Uterus (tissue), 3 donors: ENCODE measurements at regions not wholly inside any gene's neighbourhood (a gene's known extent, or its start where the extent isn't known, plus 50 kb on each side); places are given as distances from the start of the nearest gene placed in this dataset.
"Not testable (repeated sequence)": the region's sequence is repeated elsewhere in the genome, so short reads cannot be mapped to it uniquely, and the experiment has no call there.

ENCODE experiments used
- DNase-seq, 2 donors: peaks; one replicate each; pipeline ENCODE4 v3.0.0-alpha.2; 2019 to 2020
- H3K27ac ChIP-seq, 2 donors: fragments of 200-600 bp; sonication (generic); 1 replicate in 1 of 2; 2 replicates in 1 of 2; pipeline ENCODE4 v1.5.1; 2016 to 2018
- H3K27me3 ChIP-seq, 2 donors: fragments of 200-600 bp; sonication (generic); one replicate each; pipeline ENCODE4 v1.5.1; 2018 to 2019; ENCODE audit warnings: control low read depth in 1 of 2
- H3K36me3 ChIP-seq, 2 donors: fragments of 200-600 bp; sonication (generic); one replicate each; pipeline ENCODE4 v1.5.1; 2019; ENCODE audit warnings: control low read depth in 1 of 2
- H3K4me1 ChIP-seq, 2 donors: fragments of 200-600 bp; sonication (generic); one replicate each; pipeline ENCODE4 v1.5.1; 2018 to 2019; ENCODE audit warnings: control low read depth in 1 of 2
- H3K4me3 ChIP-seq, 2 donors: fragments of 200-600 bp; sonication (generic); 1 replicate in 1 of 2; 2 replicates in 1 of 2; pipeline ENCODE4 v1.5.1; 2018 to 2019; ENCODE audit warnings: mild to moderate bottlenecking in 1 of 2
- H3K9me3 ChIP-seq, 2 donors: fragments of 200-600 bp; sonication (generic); one replicate each; pipeline ENCODE4 v1.5.1; 2019; ENCODE audit warnings: control low read depth in 1 of 2
- CTCF ChIP-seq, 4 experiments: fragments of 200-600 bp in 2 of 4; fragments of 450-650 bp in 2 of 4; sonication (generic) in 2 of 4; IDR thresholded peaks; one replicate each; pipeline ENCODE4 v1.5.1; 2016 to 2019; ENCODE audit warnings: antibody characterized with exemption in 4 of 4, mild to moderate bottlenecking in 2 of 4, moderate library complexity in 1 of 4
- POLR2A ChIP-seq, 2 donors: fragments of 450-650 bp; IDR thresholded peaks; one replicate each; pipeline ENCODE4 v1.6.1; 2016; ENCODE audit warnings: antibody characterized with exemption in 2 of 2, mild to moderate bottlenecking in 1 of 2, moderate library complexity in 1 of 2
- intact Hi-C: fragments of 100-400 bp; cut with DNase I; formaldehyde crosslinking; loops from one replicate; pipeline ENCODE4 v1.15.1; 2023; ENCODE audit warnings: low total_unique reads
- donor health status: DM: yes; HTN: yes; CAD: no.

GRCh38 chr1:166676981-166677380 lies 162.3 kb upstream of the POGK start:
- Histone ChIP-seq H3K27ac (no peak overlapping the region), H3K36me3 (no peaks in the 10 kb centered on the region), H3K27me3 (no peaks in the 10 kb centered on the region), H3K4me3 (no peak overlapping the region), H3K9me3 (no peaks in the 10 kb centered on the region), H3K4me1 (no peaks in the 10 kb centered on the region)
- intact Hi-C loops: no loop called here
- no peak for DNase-seq
- TF ChIP-seq POLR2A (IDR thresholded peaks at IDR 0.05) (no peak), CTCF (IDR thresholded peaks at IDR 0.05) (no peak)

DNA sequence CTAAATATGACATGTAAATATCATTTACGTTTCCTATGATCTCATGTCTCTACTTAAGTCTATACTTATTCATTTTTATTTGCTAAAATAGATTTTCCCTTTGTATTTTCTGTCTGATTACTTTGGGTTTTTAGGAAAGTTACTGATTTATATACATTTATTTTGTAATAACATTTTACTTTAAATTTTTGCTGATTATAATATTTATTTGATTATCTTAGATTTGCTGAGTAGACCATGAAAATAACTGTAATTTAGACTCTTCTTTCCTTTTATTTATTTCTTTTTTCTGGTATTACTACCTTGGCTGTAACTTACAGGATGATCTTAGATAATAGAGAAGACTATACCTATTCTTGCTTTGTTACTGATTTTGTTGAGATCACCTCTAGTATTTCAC lies 159.9 kb upstream of the POGK start:
- intact Hi-C loops: no loop called here
- no peak overlapping the region for H3K27ac ChIP-seq
- TF ChIP-seq CTCF (IDR thresholded peaks at IDR 0.05): no peak
- TF ChIP-seq POLR2A (IDR thresholded peaks at IDR 0.05): no peak
- H3K36me3 ChIP-seq: no peaks in the 10 kb centered on the region
- no peaks in the 10 kb centered on the region for H3K9me3 ChIP-seq
- no peaks in the 10 kb centered on the region for H3K27me3 ChIP-seq
- no peaks in the 10 kb centered on the region for H3K4me1 ChIP-seq
- DNase-seq: no peak
- no peak overlapping the region for H3K4me3 ChIP-seq

- Histone ChIP-seq H3K36me3 (no peaks in the 10 kb centered on the region), H3K27me3 (no peaks in the 10 kb centered on the region), H3K9me3 (no peaks in the 10 kb centered on the region), H3K27ac (no peak overlapping the region), H3K4me3 (no peak overlapping the region), H3K4me1 (no peaks in the 10 kb centered on the region)
- no peak for DNase-seq
- intact Hi-C loops: no loop called here
- TF ChIP-seq CTCF (IDR thresholded peaks at IDR 0.05): no peak
- TF ChIP-seq POLR2A (IDR thresholded peaks at IDR 0.05): no peak
These were observed 156.7 kb upstream of the POGK start for GRCh38 chr1:166682588-166682987.

- H3K9me3 ChIP-seq, H3K4me1 ChIP-seq, H3K27me3 ChIP-seq, H3K36me3 ChIP-seq, intact Hi-C loops, DNase-seq, H3K4me3 ChIP-seq, H3K27ac ChIP-seq: not testable (repeated sequence)
These were observed 154.6 kb upstream of the POGK start for GRCh38 chr1:166684669-166685068.

DNA sequence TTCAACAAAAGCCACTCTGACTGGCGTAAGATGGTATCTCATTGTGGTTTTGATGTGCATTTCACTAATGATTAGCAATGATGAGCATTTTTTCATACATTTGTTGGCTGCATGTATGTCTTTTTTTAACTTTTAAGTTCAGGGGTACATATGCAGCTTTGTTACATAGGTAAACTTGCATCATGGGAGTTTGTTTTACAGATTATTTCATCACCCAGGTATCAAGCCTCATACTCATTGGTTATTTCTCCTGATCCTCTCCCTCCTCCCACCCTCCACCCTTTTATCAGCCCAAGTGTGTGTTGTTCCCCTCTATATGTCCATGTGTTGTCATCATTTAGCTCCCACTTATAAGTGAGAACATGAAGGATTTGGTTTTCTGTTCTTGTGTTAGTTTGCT lies 154.1 kb upstream of the POGK start:
- H3K36me3 ChIP-seq: no peaks in the 10 kb centered on the region
- intact Hi-C loops: no loop called here
- no peaks in the 10 kb centered on the region for H3K9me3 ChIP-seq
- DNase-seq: no peak
- no peak overlapping the region for H3K27ac ChIP-seq
- H3K27me3 ChIP-seq: no peaks in the 10 kb centered on the region
- H3K4me3 ChIP-seq: no peak overlapping the region
- H3K4me1 ChIP-seq: no peaks in the 10 kb centered on the region
- TF ChIP-seq CTCF (IDR thresholded peaks at IDR 0.05) (no peak), POLR2A (IDR thresholded peaks at IDR 0.05) (no peak)

DNA sequence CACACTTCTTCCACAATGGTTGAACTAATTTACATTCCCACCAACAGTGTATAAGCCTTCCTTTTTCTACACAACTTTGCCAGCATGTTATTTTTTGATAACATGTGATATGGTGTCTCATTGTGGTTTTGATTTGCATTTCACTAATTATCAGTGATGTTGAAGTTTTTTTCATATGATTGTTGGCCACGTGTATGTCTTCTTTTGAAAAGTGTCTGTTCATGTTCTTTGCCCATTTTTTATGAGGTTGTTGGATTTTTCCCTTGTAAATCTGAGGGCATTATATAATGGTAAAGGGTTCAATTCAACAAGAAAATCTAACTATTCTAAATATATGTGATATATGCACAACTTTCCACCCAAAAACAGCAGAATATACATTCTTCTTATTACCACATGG lies 153.4 kb upstream of the POGK start:
- H3K4me1 ChIP-seq, H3K36me3 ChIP-seq, H3K27ac ChIP-seq, H3K4me3 ChIP-seq, H3K27me3 ChIP-seq, H3K9me3 ChIP-seq, intact Hi-C loops, DNase-seq: not testable (repeated sequence)

GRCh38 chr1:166690596-166690995 lies 148.7 kb upstream of the POGK start:
- H3K4me1 ChIP-seq, H3K36me3 ChIP-seq, intact Hi-C loops, DNase-seq, H3K9me3 ChIP-seq, H3K27ac ChIP-seq, H3K4me3 ChIP-seq, H3K27me3 ChIP-seq: not testable (repeated sequence)
